ENCODE measurements at regions not wholly inside any gene's neighbourhood (a gene's known extent, or its start where the extent isn't known, plus 50 kb on each side); places are given as distances from the start of the nearest gene placed in this dataset.
"Not testable (repeated sequence)": the region's sequence is repeated elsewhere in the genome, so short reads cannot be mapped to it uniquely, and the experiment has no call there.

GRCh38 chr6:4280707-4281106 is 145.3 kb upstream of the ECI2 start:
- no peak for DNase-seq

GRCh38 chr6:4280031-4280430 is 144.7 kb upstream of the ECI2 start:
- DNase-seq = no peak

GRCh38 chr6:4274382-4275082 is 139.2 kb upstream of the ECI2 start:
- DNase-seq = no peak

- DNase-seq = no peak
Observed at GRCh38 chr6:4272996-4273395, 137.6 kb upstream of the ECI2 start.

- no peak for DNase-seq
Observed at GRCh38 chr6:4271761-4272470, 136.5 kb upstream of the ECI2 start.

- no peak for DNase-seq
Observed at GRCh38 chr6:4270776-4271175, 135.4 kb upstream of the ECI2 start.

GRCh38 chr6:4270001-4270400 is 134.6 kb upstream of the ECI2 start:
- no peak for DNase-seq

- no peak for DNase-seq
Observed at GRCh38 chr6:4268171-4268570, 132.8 kb upstream of the ECI2 start.

- no peak for DNase-seq
Observed at GRCh38 chr6:4265740-4266139, 130.4 kb upstream of the ECI2 start.

GRCh38 chr6:4264601-4265000 is 129.2 kb upstream of the ECI2 start:
- no peak for DNase-seq

GRCh38 chr6:4264081-4264480 is 128.7 kb upstream of the ECI2 start:
- DNase-seq = no peak

GRCh38 chr6:4262526-4262925 is 127.2 kb upstream of the ECI2 start:
- DNase-seq = no peak

- DNase-seq = no peak
Observed at GRCh38 chr6:4259391-4259790, 124.0 kb upstream of the ECI2 start.

GRCh38 chr6:4258733-4259132 is 123.4 kb upstream of the ECI2 start:
- no peak for DNase-seq

- no peak for DNase-seq
Observed at GRCh38 chr6:4256969-4257368, 121.6 kb upstream of the ECI2 start.

- no peak for DNase-seq
Observed at GRCh38 chr6:4253604-4254231, 118.3 kb upstream of the ECI2 start.

GRCh38 chr6:4252445-4252844 is 117.1 kb upstream of the ECI2 start:
- DNase-seq = not testable (repeated sequence)

GRCh38 chr6:4250645-4251044 is 115.3 kb upstream of the ECI2 start:
- DNase-seq = no peak

- not testable (repeated sequence) for DNase-seq
Observed at GRCh38 chr6:4243832-4244231, 108.5 kb upstream of the ECI2 start.

- DNase-seq = no peak
Observed at GRCh38 chr6:4243237-4243636, 107.9 kb upstream of the ECI2 start.

- DNase-seq = no peak
Observed at GRCh38 chr6:4242601-4243000, 107.2 kb upstream of the ECI2 start.

GRCh38 chr6:4240148-4240547 is 104.8 kb upstream of the ECI2 start:
- no peak for DNase-seq

- peak; percentile 1 for DNase-seq
Observed at GRCh38 chr6:4225161-4225872, 89.9 kb upstream of the ECI2 start.

Data from NCI-H510A (cell line).